T-helper 1 cell treated with Interleukin-12 subunit alpha and Interleukin-12 subunit beta and Interleukin-4 antibody, amounts not matched to agents 30 ng/mL and 1 ng/mL, for 36 hours (primary cell): ENCODE measurements at regions not wholly inside any gene's neighbourhood (a gene's known extent, or its start where the extent isn't known, plus 50 kb on each side); places are given as distances from the start of the nearest gene placed in this dataset.
"Not testable (repeated sequence)": the region's sequence is repeated elsewhere in the genome, so short reads cannot be mapped to it uniquely, and the experiment has no call there.

Source experiments
- intact Hi-C: fragments of 100-400 bp; cut with micrococcal nuclease; formaldehyde crosslinking; loops from one replicate; pipeline ENCODE4 v1.15.1; 2024

DNA sequence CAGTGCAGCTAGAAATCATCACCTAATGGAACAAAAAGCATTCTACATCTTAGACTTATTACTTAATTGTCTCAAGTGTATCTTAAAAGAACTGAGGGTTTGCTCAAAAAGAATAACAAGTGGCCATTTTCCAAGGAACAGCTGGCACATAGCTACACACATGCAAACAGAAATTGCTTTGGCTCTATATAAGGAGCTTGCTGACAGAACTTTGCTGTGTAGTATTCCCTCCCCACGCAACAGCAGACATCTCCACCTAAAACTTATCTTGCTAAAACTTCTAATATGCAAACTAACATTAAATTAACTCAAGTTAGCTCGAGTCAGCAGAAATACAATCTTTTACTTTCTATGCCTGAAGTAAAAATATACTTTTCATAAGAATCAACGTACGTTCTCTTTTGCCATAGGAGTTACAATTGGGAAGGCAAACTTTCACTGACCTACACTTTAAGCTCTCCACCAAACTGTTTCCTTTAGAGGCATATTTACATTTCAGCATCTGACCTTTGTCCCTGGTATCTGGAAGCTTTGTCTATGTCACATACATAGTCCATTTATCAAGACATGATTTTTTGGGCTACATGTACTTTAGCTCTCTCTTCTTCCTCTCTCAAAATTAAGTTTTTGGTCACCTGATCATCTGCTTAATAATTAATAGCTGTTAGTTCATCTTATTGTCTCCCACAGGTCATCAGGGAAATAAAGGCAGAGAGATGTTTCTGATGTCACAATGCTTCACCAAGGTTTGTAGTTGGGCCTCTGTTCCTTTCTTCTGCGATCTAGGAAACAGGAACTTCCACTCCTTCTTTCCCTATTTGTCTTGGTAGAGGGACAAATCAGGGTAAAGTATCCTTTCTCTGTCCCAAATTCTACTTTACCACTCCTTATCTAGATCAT, 163.4 kb upstream of the AGTR1 start:
- intact Hi-C loops = no loop called here

DNA sequence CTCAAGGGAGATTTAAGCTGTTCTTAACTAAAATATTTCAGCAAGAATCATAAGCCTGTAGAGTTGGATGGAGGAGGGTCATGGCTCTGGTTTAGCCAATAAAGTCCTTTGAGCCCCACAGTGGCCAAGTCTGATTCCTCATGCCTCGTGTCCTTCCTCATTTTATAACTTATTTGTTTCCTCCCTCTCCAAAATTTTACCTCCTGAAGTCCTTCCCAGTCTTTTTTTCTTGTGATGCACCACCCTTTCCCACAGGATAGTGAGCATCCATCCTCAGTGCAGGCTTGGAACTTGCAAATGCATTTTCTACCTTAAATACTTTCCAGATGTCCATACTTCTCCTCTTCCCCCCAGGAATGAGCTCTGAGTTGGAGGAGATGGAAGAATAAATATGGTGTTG, 162.7 kb upstream of the AGTR1 start:
- intact Hi-C loops = no loop called here

DNA sequence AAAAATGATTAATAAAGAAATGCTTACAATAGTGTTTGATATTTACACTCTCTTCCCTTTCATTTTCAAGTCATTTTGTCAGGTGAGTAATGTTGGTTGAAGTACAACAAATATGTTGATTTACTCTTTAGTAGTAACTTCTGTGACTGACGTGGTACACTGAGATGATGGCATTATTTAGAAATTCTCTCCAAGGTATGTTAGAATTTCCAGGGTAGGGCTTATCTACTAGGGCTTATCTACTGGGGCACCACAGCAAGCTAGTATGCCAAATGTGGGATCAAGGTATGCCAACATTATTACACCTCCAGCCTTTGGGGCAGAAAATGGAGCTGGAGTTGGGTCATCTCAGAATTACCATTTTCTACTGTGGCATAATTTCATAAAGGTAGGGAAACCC, 157.4 kb upstream of the AGTR1 start:
- intact Hi-C loops = no loop called here

DNA sequence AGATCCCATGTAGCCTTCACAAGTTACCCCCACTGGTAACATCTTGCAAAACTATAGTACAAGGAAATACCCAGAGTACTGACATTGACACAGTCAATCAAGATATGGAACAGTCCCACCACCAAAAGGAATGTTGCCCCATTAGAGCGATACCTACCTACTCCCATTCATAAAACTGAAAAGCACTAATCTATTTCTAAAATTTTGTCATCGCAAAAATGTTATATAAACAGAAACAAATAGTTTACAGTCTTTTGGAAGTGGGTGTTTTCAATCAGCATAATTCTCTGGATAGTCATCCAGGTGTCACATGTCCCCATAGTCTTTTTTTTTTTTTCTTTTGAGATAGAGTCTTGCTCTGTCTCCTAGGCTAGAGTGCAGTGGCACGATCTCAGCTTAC, 156.9 kb upstream of the AGTR1 start:
- intact Hi-C loops = no loop called here

DNA sequence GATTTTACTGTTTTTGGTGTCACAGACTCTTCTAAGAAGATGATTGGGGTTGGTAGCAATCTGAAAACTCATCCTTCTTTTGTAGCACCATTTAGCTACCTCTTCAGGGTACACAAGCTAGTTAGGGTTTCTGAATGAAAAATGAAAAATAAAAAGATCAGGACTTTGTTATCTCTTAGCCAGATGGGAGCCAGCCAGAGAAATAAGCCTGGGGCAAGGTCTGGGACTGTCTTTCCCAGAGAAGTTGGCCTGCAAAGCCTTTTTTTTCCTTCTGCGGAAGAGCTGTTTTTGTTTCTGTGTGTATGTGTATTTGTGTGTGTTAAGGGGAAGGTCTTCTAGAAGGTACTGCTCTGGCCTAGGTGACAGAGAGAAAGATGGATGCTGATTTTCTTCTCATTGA, 150.7 kb upstream of the AGTR1 start:
- intact Hi-C loops = no loop called here

DNA sequence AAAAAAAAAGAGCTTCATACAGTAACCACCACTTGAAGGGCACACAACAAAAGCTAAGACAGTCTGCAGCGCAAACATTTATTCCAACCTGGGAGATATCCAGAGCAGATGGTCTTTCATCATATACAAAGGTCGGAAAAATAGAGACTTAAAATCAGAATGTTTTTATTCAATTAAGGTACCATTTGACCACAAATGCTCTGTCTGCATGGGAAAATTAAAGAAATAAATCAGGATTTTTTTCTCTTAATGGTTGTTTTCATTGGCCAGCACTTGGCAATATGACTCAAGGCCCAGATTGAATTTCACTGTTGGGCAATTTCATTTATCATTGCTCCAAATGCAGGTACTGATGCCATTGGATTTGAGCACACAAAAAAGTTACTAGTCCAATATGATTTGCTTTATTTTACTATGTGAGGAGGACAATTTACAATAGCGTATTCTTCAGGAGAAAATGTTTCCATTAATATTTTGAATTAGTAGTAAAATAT, 145.9 kb upstream of the AGTR1 start:
- intact Hi-C loops = no loop called here

DNA sequence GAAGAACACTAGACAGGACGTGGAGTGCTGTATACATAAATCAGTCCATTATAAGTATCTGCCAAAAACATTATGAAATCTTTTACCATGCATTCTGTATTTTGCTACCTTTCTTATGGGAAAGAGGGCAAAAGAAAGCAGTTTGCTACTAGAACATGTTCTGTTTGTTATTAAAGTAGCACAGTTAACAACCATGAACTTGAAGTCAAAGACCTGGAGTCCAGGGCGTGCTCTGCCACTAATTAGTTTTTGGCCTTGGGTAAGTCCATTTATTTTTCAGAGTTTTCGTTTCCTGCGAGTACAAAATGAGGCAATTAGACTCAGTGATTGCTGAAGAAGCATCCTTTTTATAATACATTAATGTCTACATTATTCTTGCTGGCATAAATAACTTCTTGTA, 143.3 kb upstream of the AGTR1 start:
- intact Hi-C loops = no loop called here

DNA sequence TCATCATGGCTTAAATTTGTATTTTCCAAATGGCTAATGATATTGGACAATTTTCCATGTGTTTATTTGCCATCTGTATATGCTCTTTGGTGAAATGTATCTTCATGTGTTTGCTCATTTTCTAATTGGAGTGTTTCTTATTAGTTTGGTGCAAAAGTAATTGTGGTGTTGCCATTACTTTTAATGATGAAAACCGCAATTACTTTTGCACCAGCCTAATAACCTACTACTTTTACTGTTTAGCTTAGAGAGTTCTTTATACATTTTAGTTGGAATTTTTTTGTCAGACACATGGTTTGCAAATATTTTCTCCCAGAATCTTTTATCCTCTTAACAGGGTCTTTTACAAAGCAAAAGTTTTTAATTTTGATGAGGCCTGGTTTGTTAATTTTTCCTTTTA, 141.0 kb upstream of the AGTR1 start:
- intact Hi-C loops = no loop called here

DNA sequence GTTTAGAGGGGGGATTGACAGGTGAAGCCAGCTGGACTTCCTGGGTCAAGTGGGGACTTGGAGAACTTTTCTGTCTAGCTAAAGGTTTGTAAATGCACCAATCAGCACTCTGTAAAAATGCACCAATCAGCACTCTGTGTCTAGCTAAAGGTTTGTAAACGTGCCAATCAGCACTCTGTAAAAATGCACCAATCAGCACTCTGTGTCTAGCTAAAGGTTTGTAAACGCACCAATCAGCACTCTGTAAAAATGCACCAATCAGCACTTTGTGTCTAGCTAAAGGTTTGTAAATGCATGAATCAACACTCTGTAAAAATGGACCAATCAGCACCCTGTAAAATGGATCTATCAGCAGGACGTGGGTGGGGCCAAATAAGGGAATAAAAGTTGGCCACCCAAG, 120.1 kb upstream of the AGTR1 start:
- intact Hi-C loops = not testable (repeated sequence)

DNA sequence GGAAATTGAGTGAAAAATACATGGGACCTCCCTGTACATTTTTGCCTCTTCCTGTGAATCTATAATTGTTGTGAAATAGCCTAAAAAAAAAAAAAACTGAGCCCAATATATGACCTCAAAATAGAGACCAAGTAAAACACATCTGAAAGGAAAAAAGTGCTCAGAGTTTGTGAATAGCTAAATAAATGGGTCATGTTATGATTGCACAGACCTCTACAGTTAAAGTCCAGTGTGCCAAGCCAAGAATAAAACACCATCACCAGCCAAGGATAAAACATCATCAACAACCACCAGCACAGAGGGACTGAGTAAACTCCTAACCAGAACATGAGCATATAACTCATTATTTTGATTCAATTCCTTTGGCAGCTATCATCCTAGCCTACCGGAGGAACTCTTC, 115.6 kb upstream of the AGTR1 start:
- intact Hi-C loops = no loop called here

DNA sequence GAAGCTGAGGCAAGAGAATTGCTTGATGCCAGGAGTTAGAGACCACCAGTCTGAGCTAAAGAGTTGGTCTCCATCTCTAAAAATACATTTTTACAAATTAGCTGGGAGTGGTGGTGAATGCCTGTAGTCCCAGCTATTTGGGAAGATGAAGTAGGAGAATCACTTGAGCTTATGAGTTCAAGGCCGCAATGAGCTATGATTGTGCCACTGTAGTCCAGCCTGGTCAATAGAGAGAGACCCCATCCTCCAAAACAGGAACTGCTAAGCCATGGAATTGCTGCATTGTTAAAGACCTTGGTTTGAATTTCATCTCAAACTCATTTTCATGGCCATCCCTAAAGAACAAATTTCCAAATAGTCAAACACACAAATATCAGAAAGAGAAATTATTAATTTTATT, 113.9 kb upstream of the AGTR1 start:
- intact Hi-C loops = no loop called here

DNA sequence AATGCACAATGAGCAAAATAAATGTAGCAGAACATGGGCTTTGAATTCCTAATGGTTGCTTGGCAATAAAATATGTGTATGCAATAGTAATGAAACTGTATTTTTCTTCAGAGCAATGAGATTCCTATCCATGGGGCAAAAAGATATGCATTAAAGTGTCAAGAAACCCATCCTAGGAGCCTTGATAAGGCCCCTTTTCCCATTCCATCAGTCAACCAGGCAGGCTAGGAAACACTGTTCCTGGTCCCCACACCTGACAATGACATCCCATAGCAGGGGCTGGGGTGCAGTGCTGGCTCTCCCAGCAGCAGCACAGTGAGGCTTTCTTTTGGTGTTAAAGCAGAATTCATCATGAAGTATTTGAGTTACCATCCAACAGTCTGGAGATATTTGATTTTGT, 113.3 kb upstream of the AGTR1 start:
- intact Hi-C loops = no loop called here

DNA sequence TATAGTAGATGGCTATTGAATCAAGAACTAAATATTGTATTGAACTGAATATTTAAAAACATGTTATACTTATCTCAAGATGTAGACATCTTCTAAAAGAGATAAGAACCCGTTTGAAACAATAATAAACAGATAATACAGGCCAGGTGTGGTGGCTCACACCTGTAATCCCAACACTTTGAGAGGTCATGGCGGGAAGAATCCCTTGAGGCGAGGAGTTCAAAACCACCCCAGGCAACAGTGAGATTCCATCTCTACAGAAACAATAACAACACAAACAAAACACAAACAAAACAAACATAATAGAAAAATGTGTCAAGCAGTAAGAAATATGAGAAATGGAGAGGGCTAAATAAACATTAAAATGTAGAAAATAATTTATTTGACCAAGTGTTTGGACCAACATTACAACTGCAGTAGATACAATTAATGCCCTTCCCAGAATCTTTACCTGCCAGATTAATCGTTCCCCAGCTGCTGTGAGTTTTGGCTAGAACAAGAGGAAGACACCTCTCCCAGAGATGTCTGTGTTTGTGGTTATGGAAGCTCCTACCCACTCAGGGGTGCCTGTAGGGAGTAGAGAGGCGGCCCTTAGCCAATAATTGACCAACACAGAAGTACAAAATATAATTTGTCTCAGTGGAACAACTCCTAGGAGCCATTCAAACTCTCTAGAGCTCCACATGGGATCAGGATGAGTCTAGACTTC, 111.9 kb upstream of the AGTR1 start:
- intact Hi-C loops = no loop called here

DNA sequence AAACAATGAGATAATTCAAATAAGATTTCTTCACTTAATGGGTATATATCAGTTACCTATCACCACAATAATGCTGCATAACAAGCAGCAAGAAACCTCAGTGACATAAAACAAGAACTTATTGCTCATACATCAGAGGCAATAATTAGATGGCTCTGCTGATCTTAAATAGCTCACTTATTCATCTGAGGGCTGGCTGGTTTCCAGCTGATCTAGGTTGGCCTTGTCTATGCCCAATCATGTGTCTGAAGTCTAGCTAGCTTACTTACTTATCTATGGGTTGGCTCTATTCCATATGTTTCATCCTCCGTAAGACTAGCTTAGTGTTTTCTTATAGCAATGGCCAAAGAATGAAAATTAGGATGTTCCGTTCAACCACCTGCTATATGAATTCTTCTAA, 109.4 kb upstream of the AGTR1 start:
- intact Hi-C loops = no loop called here

DNA sequence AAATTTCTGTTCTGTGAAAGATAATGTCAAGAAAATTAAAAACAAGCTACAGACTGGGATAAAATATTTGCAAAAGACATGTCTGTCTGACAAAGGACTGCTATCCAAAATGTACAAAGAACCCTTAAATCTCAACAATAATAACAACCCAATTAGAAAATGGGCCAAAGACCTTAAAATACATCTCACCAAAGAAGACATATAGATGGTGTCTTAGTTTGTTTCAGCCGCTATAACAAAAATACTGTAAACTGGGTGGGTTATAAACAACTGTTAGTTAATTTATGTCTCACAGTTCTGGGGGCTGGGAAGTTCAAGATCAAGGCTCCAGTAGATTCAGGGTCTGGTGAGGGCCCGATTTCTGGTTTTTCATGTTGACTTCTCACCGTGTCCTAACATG, 106.2 kb upstream of the AGTR1 start:
- intact Hi-C loops = no loop called here

DNA sequence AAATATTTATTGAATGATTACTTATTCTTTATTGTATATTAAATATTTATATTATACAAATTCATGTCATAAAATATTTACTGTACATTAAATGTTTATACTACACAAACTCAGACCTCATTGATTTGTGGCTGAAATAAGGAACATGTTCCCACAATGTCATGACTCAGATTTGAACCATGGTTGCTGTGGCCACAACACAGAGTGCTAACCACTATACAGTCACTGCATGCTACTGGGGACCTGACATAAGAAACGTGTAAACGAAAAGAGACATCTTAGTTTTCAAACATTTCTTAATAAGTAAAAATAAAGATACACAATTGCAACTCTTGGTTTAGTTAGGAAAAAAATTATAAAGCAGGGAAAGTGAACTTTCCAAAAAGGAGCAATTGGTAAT, 99.1 kb upstream of the AGTR1 start:
- intact Hi-C loops = no loop called here

DNA sequence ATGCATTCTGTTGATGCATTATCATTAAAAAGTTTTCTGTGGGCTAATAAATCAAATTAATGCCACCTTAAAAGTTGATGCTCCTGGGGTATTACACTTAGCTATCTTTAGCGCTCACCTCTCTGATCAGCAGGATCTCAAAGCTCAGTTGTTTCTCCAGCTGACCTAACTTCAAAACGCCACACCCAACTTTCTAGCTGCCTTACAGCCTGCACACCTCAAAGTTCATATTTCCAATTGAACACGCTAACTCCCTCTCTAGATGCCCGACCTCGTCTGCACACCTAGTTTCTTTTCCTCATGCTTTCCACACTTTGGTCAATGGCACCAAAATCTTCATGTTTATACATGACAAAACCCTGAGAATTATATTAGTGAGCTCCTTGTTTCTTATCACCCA, 98.2 kb upstream of the AGTR1 start:
- intact Hi-C loops = no loop called here

DNA sequence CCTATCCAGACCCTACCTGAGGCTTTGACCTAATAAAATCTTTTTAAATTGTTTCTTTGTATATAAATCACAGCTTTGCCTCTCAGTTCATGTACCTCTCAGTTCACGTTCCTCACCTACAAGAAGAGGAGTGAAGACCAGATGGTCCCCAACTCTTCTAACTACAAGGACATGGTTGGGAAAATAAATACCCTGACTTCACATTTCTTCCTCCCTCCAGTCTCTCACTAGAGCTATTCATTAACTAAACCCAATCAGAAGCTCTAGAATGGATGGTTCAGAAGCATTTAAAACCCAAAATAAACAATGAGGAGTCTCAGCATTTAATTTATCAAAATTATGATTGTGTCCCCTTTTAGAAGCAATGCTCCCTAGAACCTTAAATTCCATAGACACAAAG, 97.3 kb upstream of the AGTR1 start:
- intact Hi-C loops = no loop called here

DNA sequence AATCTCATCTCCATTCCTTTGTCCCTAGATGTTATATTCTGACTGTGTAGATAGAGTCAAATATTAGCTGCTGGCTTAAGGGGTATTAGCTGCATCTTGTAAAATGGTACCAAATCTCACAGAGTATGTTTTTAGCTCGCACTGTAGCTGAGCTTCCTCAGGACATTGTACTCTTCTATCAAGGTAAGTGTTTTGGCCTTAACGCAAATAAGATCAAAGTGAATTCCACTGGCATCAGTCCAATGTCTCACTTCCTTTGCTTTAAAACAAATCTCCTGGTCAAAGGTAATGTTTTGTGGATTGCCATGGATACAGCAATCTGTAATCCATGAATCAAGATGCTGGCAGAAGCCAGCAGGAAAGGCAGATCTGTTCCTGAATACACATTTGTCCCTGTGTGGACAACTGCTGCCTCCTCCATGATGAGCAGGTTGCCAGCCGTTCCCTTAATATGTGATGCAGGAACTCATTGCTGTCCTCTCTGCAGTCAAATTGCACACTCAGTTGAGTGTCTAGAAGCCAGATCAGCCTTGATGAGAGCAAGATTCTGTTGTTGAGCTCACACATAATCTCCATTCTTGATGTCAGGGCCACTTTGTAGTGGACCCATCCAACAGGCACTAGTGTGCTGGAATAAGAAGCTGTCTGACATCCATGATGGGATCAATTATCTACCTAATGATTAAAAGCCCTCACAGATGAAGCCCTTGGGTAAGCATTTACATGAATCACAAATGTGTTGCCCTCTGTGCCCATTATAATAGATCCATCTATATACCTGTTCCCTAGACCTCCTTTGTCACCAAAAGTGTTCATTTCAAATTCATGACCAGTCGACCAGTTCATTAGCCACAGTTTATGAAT, 96.6 kb upstream of the AGTR1 start:
- intact Hi-C loops = no loop called here

DNA sequence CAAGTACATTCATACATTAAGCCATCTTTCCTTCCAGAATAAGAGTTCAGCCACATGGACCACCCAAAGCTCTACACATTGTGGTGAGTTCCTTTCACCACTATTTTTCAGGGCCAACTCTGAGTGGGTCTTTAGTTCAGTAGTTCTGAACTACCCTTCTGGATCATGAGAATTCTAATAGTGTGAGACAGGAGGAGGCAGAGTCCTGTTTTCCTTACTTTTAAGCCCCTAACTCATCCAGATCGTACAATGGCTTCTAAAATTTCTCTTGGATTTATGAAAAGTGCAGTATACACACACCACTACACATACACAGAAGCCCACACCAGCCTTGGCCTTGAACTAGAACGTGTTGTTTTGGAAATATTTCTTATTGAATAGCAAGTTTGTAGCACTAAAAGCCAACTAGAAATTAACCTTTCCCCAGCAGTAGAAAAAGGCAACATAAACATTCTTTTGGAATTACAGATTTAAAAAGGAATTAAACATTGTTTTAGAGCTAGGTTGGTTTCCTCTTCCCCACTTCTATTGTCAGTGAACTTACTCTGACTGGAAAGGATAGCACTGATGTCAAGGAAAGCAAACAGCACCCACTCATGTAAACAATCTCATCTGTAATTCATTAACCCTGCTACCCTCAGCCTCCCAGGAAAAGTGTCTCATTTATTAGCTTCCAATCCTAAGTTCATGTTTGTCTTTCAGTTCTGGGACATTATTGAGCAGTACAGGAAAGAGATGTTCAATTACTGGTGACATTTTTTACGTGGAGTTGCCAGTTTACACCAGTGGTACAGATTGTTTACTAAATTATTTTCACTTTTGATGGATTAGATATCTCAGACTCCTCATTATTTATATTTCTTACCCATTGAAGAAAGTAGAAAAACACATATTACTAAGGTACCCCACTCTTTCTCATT, 95.7 kb upstream of the AGTR1 start:
- intact Hi-C loops = no loop called here
